OCI-LY7 (cell line): ENCODE measurements at regions not wholly inside any gene's neighbourhood (a gene's known extent, or its start where the extent isn't known, plus 50 kb on each side); places are given as distances from the start of the nearest gene placed in this dataset.

Source experiments
- BruUV-seq: library from RNA; stranded (reverse); fragments of 400-500 nt; replicated peaks from 2 replicates; lab custom pipeline; 2021; lab: Mats Ljungman, UMichigan
- CTCF ChIA-PET: fragments of 300-600 bp; sonication (Branson Sonifier 250); formaldehyde crosslinking; loops from one replicate; lab custom pipeline; 2022; ENCODE audit warnings: antibody characterized with exemption; ENCODE audit not compliant: unreplicated experiment; lab: Charles Lee
- POLR2A ChIA-PET: fragments of 300-600 bp; sonication (Branson Sonifier 250); formaldehyde crosslinking; loops from one replicate; lab custom pipeline; 2022; ENCODE audit warnings: antibody characterized with exemption; lab: Charles Lee
- DNase-seq: peaks from one replicate; pipeline ENCODE4 v3.0.0-alpha.2; 2015; ENCODE audit warnings: low spot score
- H2AFZ ChIP-seq: fragments of 200-600 bp; sonication (generic), shearing (Covaris generic); 2 replicates; pipeline ENCODE4 v1.6.1; 2014; ENCODE audit warnings: mild to moderate bottlenecking, antibody characterized with exemption, low read length, moderate library complexity
- H3K27ac ChIP-seq: fragments of 200-600 bp; sonication (generic); 2 replicates; pipeline ENCODE4 v1.5.1; 2014; ENCODE audit warnings: mixed run types, low read depth, mild to moderate bottlenecking, moderate library complexity, low read length, inconsistent platforms; ENCODE audit not compliant: poor library complexity, severe bottlenecking
- H3K36me3 ChIP-seq: fragments of 200-600 bp; sonication (generic); 2 replicates; pipeline ENCODE4 v1.6.1; 2014; ENCODE audit warnings: mild to moderate bottlenecking, antibody characterized with exemption, low read length, moderate library complexity, mixed read lengths; ENCODE audit not compliant: insufficient read depth
- H3K4me1 ChIP-seq: fragments of 200-600 bp; sonication (generic); 2 replicates; pipeline ENCODE4 v1.5.1; 2014; ENCODE audit warnings: mild to moderate bottlenecking, low read length; ENCODE audit not compliant: insufficient read depth, poor library complexity, severe bottlenecking
- H3K4me2 ChIP-seq: fragments of 200-600 bp; sonication (generic); 2 replicates; pipeline ENCODE4 v1.6.1; 2014; ENCODE audit warnings: mild to moderate bottlenecking, low read length
- H3K4me3 ChIP-seq: fragments of 200-600 bp; sonication (generic); 2 replicates; pipeline ENCODE4 v1.5.1; 2014; ENCODE audit warnings: mild to moderate bottlenecking, low read depth, low read length; ENCODE audit not compliant: poor library complexity, severe bottlenecking
- H3K79me2 ChIP-seq: fragments of 200-600 bp; sonication (generic); 2 replicates; pipeline ENCODE4 v1.6.1; 2016; ENCODE audit warnings: low read depth, mild to moderate bottlenecking, low read length, moderate library complexity, mixed read lengths; ENCODE audit not compliant: insufficient read depth
- H3K9me2 ChIP-seq: fragments of 200-600 bp; sonication (generic); 2 replicates; pipeline ENCODE4 v1.6.1; 2016; ENCODE audit warnings: mild to moderate bottlenecking, low read length, mixed read lengths; ENCODE audit not compliant: insufficient read depth
- H3K9me3 ChIP-seq: fragments of 200-600 bp; sonication (generic); 2 replicates; pipeline ENCODE4 v1.6.1; 2014; ENCODE audit warnings: mild to moderate bottlenecking, mixed run types, low read length, mixed read lengths
- H4K20me1 ChIP-seq: fragments of 200-600 bp; sonication (generic); 2 replicates; pipeline ENCODE4 v1.6.1; 2014; ENCODE audit warnings: mild to moderate bottlenecking, antibody characterized with exemption, low read length, moderate library complexity, mixed read lengths; ENCODE audit not compliant: insufficient read depth
- CTCF ChIP-seq: fragments of 200-600 bp; sonication (generic); conservative IDR thresholded peaks from 2 replicates; pipeline ENCODE4 v1.5.1; 2014; ENCODE audit warnings: mild to moderate bottlenecking, antibody characterized with exemption, low read length, moderate library complexity, mixed read lengths
- EZH2phosphoT487 ChIP-seq: fragments of 200-600 bp; sonication (generic); IDR thresholded peaks from 2 replicates; pipeline ENCODE4 v1.6.1; 2018; ENCODE audit warnings: low read depth, borderline replicate concordance, mild to moderate bottlenecking, mixed run types, antibody characterized with exemption, low read length, moderate library complexity, mixed read lengths
- intact Hi-C: fragments of 100-400 bp; cut with micrococcal nuclease; formaldehyde crosslinking; loops from one replicate; pipeline ENCODE4 v1.10.0; 2022; ENCODE audit not compliant: unreplicated experiment

- Histone ChIP-seq H3K4me1 (no peaks in the 10 kb centered on the region), H3K4me3 (no peak overlapping the region), H3K79me2 (no peaks in the 10 kb centered on the region), H2AFZ (no peak overlapping the region), H3K9me3 (no peaks in the 10 kb centered on the region), H3K4me2 (no peak overlapping the region), H3K36me3 (no peaks in the 10 kb centered on the region), H3K27ac (no peak overlapping the region), H4K20me1 (no peaks in the 10 kb centered on the region), H3K9me2 (no peaks in the 10 kb centered on the region)
- no peak for DNase-seq
- CTCF ChIA-PET: no interaction called here
- no TSS peak for BruUV-seq
- TF ChIP-seq EZH2phosphoT487 (no peak), CTCF (no peak)
- POLR2A ChIA-PET: no interaction called here
- intact Hi-C loops: no loop called here
Observed at GRCh38 chr11:122304306-122304705, 188.3 kb upstream of the BLID start.

- Histone ChIP-seq H3K36me3 (no peaks in the 10 kb centered on the region), H3K9me3 (no peaks in the 10 kb centered on the region), H3K79me2 (no peaks in the 10 kb centered on the region), H3K27ac (no peak overlapping the region), H4K20me1 (no peaks in the 10 kb centered on the region), H3K4me2 (no peak overlapping the region), H2AFZ (no peak overlapping the region), H3K4me1 (no peaks in the 10 kb centered on the region), H3K4me3 (no peak overlapping the region), H3K9me2 (no peaks in the 10 kb centered on the region)
- intact Hi-C loops: no loop called here
- ChIA-PET POLR2A (no interaction called here), CTCF (no interaction called here)
- 0 out of 2 replicates have a peak, but pooled peaks have one; percentile 0 for TF ChIP-seq CTCF
- no peak for TF ChIP-seq EZH2phosphoT487
- no TSS peak for BruUV-seq
- DNase-seq: no peak
Observed at GRCh38 chr11:122294041-122294440, 178.0 kb upstream of the BLID start.

- ChIA-PET POLR2A (interaction anchor here (0.5 to 0.6 kb wide), 2 partner anchors 274 to 980 kb away, joined by 3 read pairs; no protein-coding TSS in a partner anchor), CTCF (no interaction called here)
- DNase-seq: no peak
- H3K4me1 ChIP-seq: no peaks in the 10 kb centered on the region
- no peaks in the 10 kb centered on the region for H3K79me2 ChIP-seq
- no peak overlapping the region for H3K4me2 ChIP-seq
- H2AFZ ChIP-seq: no peak overlapping the region
- H3K9me3 ChIP-seq: no peaks in the 10 kb centered on the region
- TF ChIP-seq EZH2phosphoT487 (no peak), CTCF (peak; percentile 32)
- intact Hi-C loops: no loop called here
- no peaks in the 10 kb centered on the region for H4K20me1 ChIP-seq
- H3K9me2 ChIP-seq: no peaks in the 10 kb centered on the region
- H3K4me3 ChIP-seq: no peak overlapping the region
- H3K27ac ChIP-seq: no peak overlapping the region
- BruUV-seq: no TSS peak
- H3K36me3 ChIP-seq: no peaks in the 10 kb centered on the region
Observed at GRCh38 chr11:122293296-122294023, 177.4 kb upstream of the BLID start.
